Fibroblast of the aortic adventitia (primary cell): ENCODE measurements at regions not wholly inside any gene's neighbourhood (a gene's known extent, or its start where the extent isn't known, plus 50 kb on each side); places are given as distances from the start of the nearest gene placed in this dataset.

Experiments
- DNase-seq: peaks from one replicate; pipeline ENCODE4 v3.0.0-alpha.2; 2010; ENCODE audit warnings: low read depth
- H3K4me3 ChIP-seq: 2 replicates; pipeline ENCODE4 v1.5.1; 2011; ENCODE audit warnings: low read depth, mild to moderate bottlenecking, control low read depth, low read length, moderate library complexity
- CTCF ChIP-seq: IDR thresholded peaks from 2 replicates; pipeline ENCODE4 v1.5.1; 2011; ENCODE audit warnings: mild to moderate bottlenecking, low read length, control low read depth, inconsistent platforms; ENCODE audit not compliant: insufficient read depth

DNA sequence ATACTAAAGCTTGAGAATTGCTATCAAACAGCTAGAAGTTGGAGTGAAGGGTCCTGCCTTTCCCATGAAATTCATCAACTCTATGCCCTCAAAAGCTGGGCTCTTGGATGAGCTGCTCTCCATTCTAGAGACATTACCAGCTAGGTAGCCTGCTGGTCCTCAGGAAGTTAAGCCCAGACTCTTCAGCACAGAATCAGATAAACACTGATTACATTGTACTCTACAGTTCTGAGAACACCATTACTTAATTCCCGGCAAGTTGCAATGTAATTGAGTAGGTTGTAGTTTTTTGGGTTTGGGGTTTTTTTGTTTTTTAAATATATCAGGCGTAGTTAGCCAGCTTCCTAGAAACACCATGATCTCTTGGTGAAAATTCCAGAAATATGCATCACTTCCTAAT, 84.1 kb upstream of the PIK3CG start:
- DNase-seq, result no peak
- TF ChIP-seq CTCF, result no peak
- H3K4me3 ChIP-seq, result no peak overlapping the region

DNA sequence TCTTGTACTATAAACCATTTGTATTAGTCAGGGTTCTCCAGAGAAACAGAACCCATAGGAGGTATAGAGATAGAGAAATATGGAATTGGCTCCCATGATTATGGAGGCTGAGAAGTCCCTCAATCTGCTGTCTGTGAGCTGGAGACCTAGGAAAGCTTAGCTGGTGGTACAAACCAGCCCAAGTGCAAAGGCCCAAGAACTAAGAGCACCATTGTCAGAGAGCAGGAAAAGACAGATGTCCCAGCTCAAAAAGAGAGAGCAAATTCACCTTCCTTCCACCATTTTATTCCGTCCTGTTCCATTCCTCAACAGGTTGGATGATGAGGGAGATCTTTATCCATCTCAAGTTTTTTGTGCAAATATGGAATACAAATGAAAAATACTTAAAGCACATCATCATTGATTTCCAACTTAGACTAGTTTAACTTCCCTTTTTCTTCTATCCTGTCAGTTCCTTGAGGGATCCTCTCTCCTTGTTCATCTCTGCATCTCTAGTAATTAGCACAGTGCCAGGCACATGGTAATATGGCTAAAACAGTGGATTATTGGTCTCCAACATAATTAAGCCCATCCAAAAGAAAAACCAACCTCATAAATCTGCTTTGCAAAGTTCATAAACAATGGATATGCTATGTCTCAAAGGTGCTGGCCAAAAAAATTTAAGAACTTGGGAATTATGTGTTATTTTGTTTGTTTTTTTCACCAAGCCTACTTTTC, 83.1 kb upstream of the PIK3CG start:
- no peak overlapping the region for H3K4me3 ChIP-seq
- no peak for DNase-seq
- TF ChIP-seq CTCF, result no peak

- no peak overlapping the region for H3K4me3 ChIP-seq
- no peak for DNase-seq
- TF ChIP-seq CTCF, result no peak
Measured at GRCh38 chr7:106783286-106783685, 81.8 kb upstream of the PIK3CG start.

DNA sequence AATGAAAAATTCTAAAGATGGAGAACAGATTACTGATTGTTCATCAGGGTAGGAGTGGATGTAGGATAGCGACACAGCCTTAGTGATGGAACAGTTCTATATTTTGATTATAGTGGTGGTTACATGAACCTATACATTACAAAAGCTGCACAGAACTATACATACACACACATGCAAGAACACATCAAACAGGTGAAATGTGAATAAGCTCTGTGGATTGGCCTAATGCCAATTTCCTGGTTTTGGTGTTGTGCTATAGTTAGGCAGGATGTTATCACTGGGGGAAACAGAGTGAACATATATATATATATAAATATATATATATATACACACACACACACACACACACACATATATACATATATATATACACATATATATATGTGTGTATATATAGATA, 76.4 kb upstream of the PIK3CG start:
- TF ChIP-seq CTCF, result no peak
- no peak for DNase-seq
- no peak overlapping the region for H3K4me3 ChIP-seq

DNA sequence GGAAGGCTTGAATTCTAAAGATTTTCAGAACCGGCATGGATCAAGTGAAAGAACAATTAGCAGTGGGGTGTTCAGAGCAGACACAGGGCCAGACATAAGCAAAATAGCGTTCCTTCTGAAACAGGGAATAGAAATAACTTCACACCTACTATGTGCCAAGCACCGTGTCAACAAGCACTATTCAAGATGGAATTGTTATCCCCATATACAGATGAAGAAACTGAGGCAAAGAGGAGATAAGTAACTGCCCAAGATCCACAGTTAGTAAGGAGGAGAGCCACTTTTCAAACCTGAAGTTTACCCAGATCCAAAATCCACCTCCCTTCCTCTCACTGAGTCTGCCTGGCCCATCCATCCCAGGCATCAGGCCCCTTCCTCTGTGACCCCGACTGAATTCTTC, 73.6 kb upstream of the PIK3CG start:
- no peak for DNase-seq
- no peak for TF ChIP-seq CTCF
- no peak overlapping the region for H3K4me3 ChIP-seq

DNA sequence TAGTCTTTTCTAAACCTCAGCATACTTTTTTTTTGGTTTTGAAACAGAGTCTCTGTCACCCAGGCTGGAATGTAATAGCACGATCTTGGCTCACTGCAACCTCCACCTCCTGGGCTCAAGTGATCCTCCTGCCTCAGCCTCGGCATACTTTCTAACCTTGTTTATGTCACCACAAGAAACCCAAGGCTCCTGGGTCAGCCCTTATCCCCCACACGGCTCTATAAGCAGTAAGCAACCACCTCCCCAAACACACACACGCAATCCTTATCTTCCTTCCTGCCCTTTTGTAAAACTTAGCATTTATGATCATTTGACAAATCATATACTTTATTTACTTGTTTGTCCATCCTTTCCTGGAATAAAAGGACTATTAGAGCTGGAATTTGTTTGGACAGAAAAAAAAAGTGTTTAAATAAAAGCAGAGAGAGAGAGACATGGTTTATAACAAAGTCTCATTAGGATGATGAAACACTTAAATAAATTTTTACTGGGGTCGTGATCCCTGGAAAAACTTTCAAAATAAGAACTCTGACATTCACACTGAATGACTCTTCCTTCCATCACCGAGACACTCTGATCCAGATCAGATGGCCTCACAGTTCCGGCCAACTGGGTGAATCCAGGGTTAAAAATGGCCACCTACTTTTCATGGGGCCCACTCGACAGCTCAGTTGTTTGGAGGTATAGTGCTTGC, 72.7 kb upstream of the PIK3CG start:
- H3K4me3 ChIP-seq, result no peak overlapping the region
- no peak for DNase-seq
- no peak for TF ChIP-seq CTCF
